Effector memory CD4-positive, alpha-beta T cell (primary cell): ENCODE measurements at regions not wholly inside any gene's neighbourhood (a gene's known extent, or its start where the extent isn't known, plus 50 kb on each side); places are given as distances from the start of the nearest gene placed in this dataset.
"Not testable (repeated sequence)": the region's sequence is repeated elsewhere in the genome, so short reads cannot be mapped to it uniquely, and the experiment has no call there.

Experiments used
- DNase-seq, 3 donors: peaks; one replicate each; pipeline ENCODE4 v3.0.0-alpha.2; 2020
- H3K27ac ChIP-seq: 2 replicates; pipeline ENCODE4 v1.7.0; 2013; ENCODE audit warnings: mild to moderate bottlenecking, low read length, moderate library complexity; ENCODE audit not compliant: insufficient read depth, poor library complexity, severe bottlenecking
- H3K27me3 ChIP-seq: replicated peaks from 2 replicates; pipeline ENCODE4 v1.7.0; 2013; ENCODE audit warnings: mild to moderate bottlenecking, low read length; ENCODE audit not compliant: insufficient read depth, control insufficient read depth, poor library complexity, severe bottlenecking
- H3K36me3 ChIP-seq: 2 replicates; pipeline ENCODE4 v1.7.0; 2013; ENCODE audit warnings: mild to moderate bottlenecking, low read length, moderate library complexity; ENCODE audit not compliant: control insufficient read depth, insufficient read depth
- H3K4me1 ChIP-seq: 2 replicates; pipeline ENCODE4 v1.7.0; 2013; ENCODE audit warnings: low read length, mild to moderate bottlenecking; ENCODE audit not compliant: control insufficient read depth, insufficient read depth, poor library complexity, severe bottlenecking
- H3K4me3 ChIP-seq: 2 replicates; pipeline ENCODE4 v1.7.0; 2013; ENCODE audit warnings: low read length, low read depth, mild to moderate bottlenecking; ENCODE audit not compliant: insufficient read depth, poor library complexity, severe bottlenecking
- H3K9me3 ChIP-seq: 2 replicates; pipeline ENCODE4 v1.7.0; 2013; ENCODE audit warnings: mild to moderate bottlenecking, low read length, moderate library complexity; ENCODE audit not compliant: control insufficient read depth

GRCh38 chr15:70587012-70587634 is 176.2 kb downstream of the UACA start:
- not testable (repeated sequence) for H3K4me3 ChIP-seq, H3K27me3 ChIP-seq, H3K9me3 ChIP-seq, H3K27ac ChIP-seq, DNase-seq, H3K36me3 ChIP-seq, H3K4me1 ChIP-seq

DNA sequence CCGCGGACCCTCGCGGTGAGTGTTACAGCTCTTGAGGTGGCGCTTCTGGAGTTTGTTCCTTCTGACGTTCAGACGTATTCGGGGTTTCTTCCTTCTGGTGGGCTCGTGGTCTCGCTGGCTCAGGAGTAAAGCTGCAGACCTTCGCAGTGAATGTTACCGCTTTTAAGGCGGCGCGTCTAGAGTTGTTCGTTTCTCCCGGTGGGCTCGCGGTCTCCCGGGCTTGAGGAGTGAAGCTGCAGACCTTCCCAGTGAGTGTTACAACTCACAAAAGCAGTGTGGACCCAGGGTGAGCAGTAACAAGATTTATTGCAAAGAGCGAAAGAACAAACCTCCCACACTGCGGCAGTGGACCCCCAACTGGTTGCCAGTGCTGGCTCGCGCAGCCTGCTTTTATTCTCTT is 177.1 kb downstream of the UACA start:
- no peak for DNase-seq
- H3K27me3 ChIP-seq, result peaks cover 6% of the 10 kb centered on the region
- peaks cover 8% of the 10 kb centered on the region for H3K4me1 ChIP-seq
- H3K4me3 ChIP-seq, result no peak overlapping the region
- no peaks in the 10 kb centered on the region for H3K36me3 ChIP-seq
- H3K27ac ChIP-seq, result no peak overlapping the region
- H3K9me3 ChIP-seq, result no peaks in the 10 kb centered on the region

DNA sequence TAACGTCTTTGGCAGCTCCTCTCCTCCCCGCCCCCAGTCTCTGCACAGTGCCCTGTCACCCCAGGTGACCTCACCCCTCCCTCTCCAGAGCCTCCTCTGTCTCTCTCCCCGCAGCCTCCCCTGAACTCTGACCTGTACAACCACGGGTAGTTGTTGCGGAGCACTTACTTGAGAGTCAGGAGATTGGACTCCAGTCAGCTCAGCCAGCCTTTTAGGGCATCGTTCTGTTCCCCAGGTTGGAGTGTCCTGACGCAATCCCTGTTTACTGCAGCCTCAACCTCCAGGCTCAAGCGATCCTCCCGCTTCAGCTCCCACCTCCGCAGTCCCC is 177.7 kb downstream of the UACA start:
- Histone ChIP-seq H3K27ac (no peak overlapping the region), H3K36me3 (no peaks in the 10 kb centered on the region), H3K4me3 (no peak overlapping the region), H3K9me3 (no peaks in the 10 kb centered on the region), H3K4me1 (peaks cover 8% of the 10 kb centered on the region), H3K27me3 (peaks cover 6% of the 10 kb centered on the region)
- DNase-seq, result no peak

GRCh38 chr15:70584838-70585706 is 178.3 kb downstream of the UACA start:
- H3K4me1 ChIP-seq, result peaks cover 8% of the 10 kb centered on the region

DNA sequence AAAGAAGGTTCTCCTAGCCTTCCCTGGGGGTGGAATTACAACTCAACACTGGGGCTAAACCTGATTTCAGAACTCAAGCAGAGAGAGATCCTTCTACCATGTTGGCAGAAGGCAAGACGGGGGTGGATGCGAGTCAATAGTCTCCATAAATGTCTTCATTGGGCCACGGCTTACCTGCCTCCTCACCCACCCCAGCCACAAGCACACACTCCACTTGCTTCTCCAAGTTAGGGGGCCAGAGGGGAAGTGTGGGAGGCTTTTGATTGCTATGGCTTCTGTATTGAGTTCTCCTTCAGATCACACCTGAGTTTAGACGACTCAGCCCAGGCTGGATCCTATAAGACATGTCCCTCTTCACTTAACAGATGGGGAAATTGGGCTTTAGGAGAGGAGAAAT is 178.9 kb downstream of the UACA start:
- no peak overlapping the region for H3K27ac ChIP-seq
- DNase-seq, result no peak
- no peak overlapping the region for H3K4me3 ChIP-seq
- H3K36me3 ChIP-seq, result no peaks in the 10 kb centered on the region
- H3K9me3 ChIP-seq, result no peaks in the 10 kb centered on the region
- peaks cover 8% of the 10 kb centered on the region for H3K4me1 ChIP-seq
- H3K27me3 ChIP-seq, result peaks cover 6% of the 10 kb centered on the region

More at GRCh38 chr15:70584838-70585706, 178.3 kb downstream of the UACA start:
- Histone ChIP-seq H3K27ac (no peak overlapping the region), H3K4me3 (no peak overlapping the region), H3K27me3 (peaks cover 6% of the 10 kb centered on the region), H3K36me3 (no peaks in the 10 kb centered on the region), H3K9me3 (no peaks in the 10 kb centered on the region)
- no peak for DNase-seq

DNA sequence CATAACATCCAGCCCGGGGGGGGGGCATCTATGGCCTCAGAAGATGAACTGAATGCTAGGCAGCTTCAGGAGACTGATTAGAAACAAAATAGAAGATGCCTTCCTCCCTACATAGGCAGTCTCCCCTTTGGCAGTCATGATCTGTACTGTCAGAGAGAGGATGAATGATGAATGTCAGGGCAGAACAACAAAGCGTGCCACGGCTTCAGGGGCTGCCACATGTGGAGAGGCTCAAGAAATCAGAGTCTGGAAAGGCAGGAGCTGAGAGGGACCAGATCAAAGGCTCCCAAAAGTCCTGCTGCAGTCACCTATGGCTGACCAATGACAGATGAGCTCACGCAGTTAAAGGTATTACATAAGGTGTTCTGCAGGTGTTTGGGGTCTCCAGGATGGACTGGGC is 180.4 kb downstream of the UACA start:
- Histone ChIP-seq H3K9me3 (no peaks in the 10 kb centered on the region), H3K4me3 (no peak overlapping the region), H3K36me3 (no peaks in the 10 kb centered on the region), H3K4me1 (peaks cover 8% of the 10 kb centered on the region), H3K27me3 (peaks cover 6% of the 10 kb centered on the region), H3K27ac (no peak overlapping the region)
- DNase-seq, result no peak

- Histone ChIP-seq H3K36me3 (no peaks in the 10 kb centered on the region), H3K9me3 (no peaks in the 10 kb centered on the region), H3K4me1 (peaks cover 8% of the 10 kb centered on the region), H3K4me3 (no peak overlapping the region), H3K27me3 (peaks cover 6% of the 10 kb centered on the region), H3K27ac (no peak overlapping the region)
- no peak for DNase-seq
Measured at GRCh38 chr15:70582143-70582945, 181.0 kb downstream of the UACA start.

DNA sequence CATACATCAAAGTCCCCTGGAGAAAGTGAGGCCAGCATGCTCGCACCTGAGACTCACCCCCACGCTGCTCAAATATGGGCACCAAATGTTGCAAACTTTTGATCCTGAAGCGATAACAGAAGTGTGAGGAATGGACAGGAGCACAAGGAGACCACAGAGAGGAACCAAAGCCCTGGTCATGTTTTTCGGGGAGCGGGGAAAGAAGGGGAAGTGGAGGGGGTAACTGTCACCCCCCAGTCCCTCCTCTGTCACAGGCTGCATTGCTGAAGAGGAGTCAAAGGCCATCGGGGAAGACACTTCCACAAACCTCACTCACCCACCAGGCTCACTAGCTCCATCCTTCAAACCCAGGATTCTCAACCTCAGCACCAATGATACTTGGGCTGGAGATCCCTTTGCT is 182.4 kb downstream of the UACA start:
- no peak overlapping the region for H3K27ac ChIP-seq
- no peak overlapping the region for H3K4me3 ChIP-seq
- H3K4me1 ChIP-seq, result peaks cover 3% of the 10 kb centered on the region
- no peaks in the 10 kb centered on the region for H3K9me3 ChIP-seq
- peaks cover 4% of the 10 kb centered on the region for H3K27me3 ChIP-seq
- no peaks in the 10 kb centered on the region for H3K36me3 ChIP-seq
- DNase-seq, result no peak

DNA sequence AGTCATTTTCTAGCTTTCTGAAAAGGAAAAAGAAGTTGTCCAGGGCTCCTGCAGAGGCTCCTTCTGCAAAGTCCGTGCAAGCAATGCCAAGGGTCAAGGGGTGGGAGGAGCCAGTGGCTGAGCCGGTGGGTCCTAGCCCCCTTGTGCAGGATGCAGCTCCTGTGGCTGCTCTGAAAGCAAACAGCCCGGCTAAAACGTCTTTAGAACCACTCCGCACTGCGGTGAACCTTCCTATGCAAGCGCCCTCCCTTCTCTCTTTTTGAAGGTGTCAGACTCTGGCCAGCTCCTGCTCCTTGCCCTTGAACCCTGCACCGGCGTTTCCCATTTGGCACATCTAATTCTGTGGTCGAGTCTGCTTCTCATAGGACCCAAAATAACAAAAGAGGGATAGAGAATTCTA is 183.1 kb downstream of the UACA start:
- Histone ChIP-seq H3K27me3 (peaks cover 3% of the 10 kb centered on the region), H3K4me1 (no peaks in the 10 kb centered on the region), H3K4me3 (no peak overlapping the region), H3K9me3 (no peaks in the 10 kb centered on the region), H3K36me3 (no peaks in the 10 kb centered on the region), H3K27ac (no peak overlapping the region)
- DNase-seq, result no peak

- H3K9me3 ChIP-seq, result no peaks in the 10 kb centered on the region
- no peak for DNase-seq
- H3K4me1 ChIP-seq, result no peaks in the 10 kb centered on the region
- H3K27ac ChIP-seq, result no peak overlapping the region
- no peaks in the 10 kb centered on the region for H3K36me3 ChIP-seq
- H3K27me3 ChIP-seq, result no peaks in the 10 kb centered on the region
- H3K4me3 ChIP-seq, result no peak overlapping the region
Measured at GRCh38 chr15:70579766-70580165, 183.6 kb downstream of the UACA start.
